ENCODE measurements at regions not wholly inside any gene's neighbourhood (a gene's known extent, or its start where the extent isn't known, plus 50 kb on each side); places are given as distances from the start of the nearest gene placed in this dataset.

DNA sequence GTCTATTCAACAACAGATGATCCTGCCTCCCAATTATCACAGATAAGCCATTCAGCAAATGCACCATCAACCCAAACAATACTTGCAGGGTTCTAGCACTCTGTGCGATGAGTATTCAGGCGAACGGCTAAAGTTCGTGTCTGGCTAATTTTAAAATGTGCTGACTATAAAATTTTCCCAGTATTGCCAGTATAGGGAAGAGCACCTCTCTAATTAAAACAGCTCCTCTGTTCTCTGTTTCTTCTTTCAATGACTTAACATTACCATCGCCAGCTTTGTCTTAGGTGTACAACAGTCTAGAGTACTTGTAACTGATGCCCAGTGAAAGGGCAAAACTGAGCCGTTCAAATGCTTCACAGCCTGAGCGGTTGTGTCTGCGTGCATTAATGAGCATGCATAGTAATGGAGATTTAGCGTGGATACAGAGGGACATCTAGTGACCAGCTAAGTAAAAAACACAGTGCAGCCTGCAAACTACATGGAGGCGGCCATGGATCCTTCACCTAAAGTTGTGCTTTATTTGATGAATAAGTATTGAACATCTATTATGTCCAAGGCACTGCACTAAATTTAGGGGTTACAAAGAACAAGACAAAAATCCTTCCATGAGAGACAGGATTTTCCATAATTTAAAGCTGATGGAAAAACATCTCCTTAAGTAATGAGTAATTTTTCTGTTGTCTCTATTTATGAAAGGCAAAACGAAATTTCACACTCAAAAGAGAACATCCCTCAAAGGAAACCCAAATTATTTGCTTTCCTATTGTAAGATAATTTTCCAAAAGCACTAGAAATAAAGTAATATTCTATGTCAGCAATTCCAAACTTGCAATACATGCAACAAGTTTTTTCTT lies 120.0 kb downstream of the SETD4 start:
- WGBS (ENCODE audit: insufficient coverage) = 11% methylated on average over 5 of the region's 11 CpGs
- peak; percentile 83 for DNase-seq
- Histone ChIP-seq H3K9me3 (replicated peaks; ENCODE audit: control insufficient read depth, low read depth, low read length) (no peaks in the 10 kb centered on the region), H3K36me3 (ENCODE audit: control insufficient read depth, insufficient read depth, low read length) (no peaks in the 10 kb centered on the region), H3K27me3 (ENCODE audit: control insufficient read depth, insufficient read depth, low read length) (peaks cover 2% of the 10 kb centered on the region), H3K4me1 (ENCODE audit: control insufficient read depth, insufficient read depth, low read length) (no peaks in the 10 kb centered on the region), H3K4me3 (ENCODE audit: low read length) (no peak overlapping the region), H3K27ac (ENCODE audit: low read length) (no peak overlapping the region)

DNA sequence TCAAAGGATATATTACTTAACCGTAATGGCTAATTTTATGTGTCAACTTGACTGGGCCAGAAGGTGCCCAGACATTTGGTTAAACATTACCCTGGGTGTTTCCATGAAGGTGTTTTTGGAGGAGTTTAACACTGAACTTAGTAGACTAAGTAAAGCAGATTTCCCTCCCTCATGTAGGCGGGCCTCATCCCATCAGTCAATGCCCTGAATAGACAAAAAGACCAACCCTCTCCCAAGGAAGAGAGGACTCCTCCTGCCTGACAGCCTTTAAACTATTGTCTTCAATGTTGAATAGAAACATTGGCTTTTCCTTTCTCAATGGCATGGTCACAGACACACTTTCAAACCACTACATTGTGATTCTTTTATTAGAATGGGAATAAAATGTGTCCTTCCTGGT lies 121.9 kb downstream of the SETD4 start:
- Histone ChIP-seq H3K4me1 (ENCODE audit: control insufficient read depth, insufficient read depth, low read length) (no peaks in the 10 kb centered on the region), H3K27me3 (ENCODE audit: control insufficient read depth, insufficient read depth, low read length) (peaks cover 2% of the 10 kb centered on the region), H3K9me3 (replicated peaks; ENCODE audit: control insufficient read depth, low read depth, low read length) (no peaks in the 10 kb centered on the region), H3K36me3 (ENCODE audit: control insufficient read depth, insufficient read depth, low read length) (no peaks in the 10 kb centered on the region), H3K4me3 (ENCODE audit: low read length) (no peak overlapping the region), H3K27ac (ENCODE audit: low read length) (no peak overlapping the region)
- no peak for DNase-seq
- no CpG with 5 or more reads among the region's 2 CpGs for WGBS (ENCODE audit: insufficient coverage)

DNA sequence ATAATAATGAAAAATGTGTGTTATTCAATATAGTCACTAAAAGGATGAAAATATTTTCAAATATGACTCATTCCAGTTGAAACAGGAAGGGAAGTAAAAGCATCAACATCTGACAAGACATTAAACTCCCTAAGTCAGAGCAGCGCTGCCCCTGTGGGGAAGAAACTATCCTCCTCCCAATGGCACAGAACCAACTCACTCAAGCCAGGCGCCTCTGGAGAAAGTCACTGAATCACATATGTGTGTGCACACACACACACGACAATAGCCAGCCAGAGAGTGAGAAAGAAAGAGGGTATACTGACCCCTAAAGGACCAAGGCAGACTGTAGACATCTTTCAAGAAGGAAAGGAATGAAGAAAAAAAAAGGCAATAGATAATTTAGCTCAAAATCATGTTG lies 126.9 kb downstream of the SETD4 start:
- peak overlapping the region; percentile 55 for H3K27ac ChIP-seq (ENCODE audit: low read length)

GRCh38 chr21:35932232-35932911 lies 128.0 kb downstream of the SETD4 start:
- 23% methylated on average over 5 of the region's 11 CpGs for WGBS (ENCODE audit: insufficient coverage)
- H3K9me3 ChIP-seq (replicated peaks; ENCODE audit: control insufficient read depth, low read depth, low read length) = no peaks in the 10 kb centered on the region
- H3K27ac ChIP-seq (ENCODE audit: low read length) = peak overlapping the region; percentile 59
- H3K27me3 ChIP-seq (ENCODE audit: control insufficient read depth, insufficient read depth, low read length) = no peaks in the 10 kb centered on the region
- peaks cover 2% of the 10 kb centered on the region for H3K4me1 ChIP-seq (ENCODE audit: control insufficient read depth, insufficient read depth, low read length)
- no peaks in the 10 kb centered on the region for H3K36me3 ChIP-seq (ENCODE audit: control insufficient read depth, insufficient read depth, low read length)
- peak; percentile 90 for DNase-seq
- H3K4me3 ChIP-seq (ENCODE audit: low read length) = no peak overlapping the region

More for the DNA sequence above, 126.9 kb downstream of the SETD4 start:
- Histone ChIP-seq H3K4me1 (ENCODE audit: control insufficient read depth, insufficient read depth, low read length) (peaks cover 2% of the 10 kb centered on the region), H3K9me3 (replicated peaks; ENCODE audit: control insufficient read depth, low read depth, low read length) (no peaks in the 10 kb centered on the region), H3K36me3 (ENCODE audit: control insufficient read depth, insufficient read depth, low read length) (no peaks in the 10 kb centered on the region), H3K27me3 (ENCODE audit: control insufficient read depth, insufficient read depth, low read length) (no peaks in the 10 kb centered on the region), H3K4me3 (ENCODE audit: low read length) (no peak overlapping the region)
- peak; percentile 79 for DNase-seq
- no CpG with 5 or more reads among the region's 3 CpGs for WGBS (ENCODE audit: insufficient coverage)

GRCh38 chr21:35929901-35930300 lies 130.4 kb downstream of the SETD4 start:
- no peak overlapping the region for H3K27ac ChIP-seq (ENCODE audit: low read length)
- H3K4me1 ChIP-seq (ENCODE audit: control insufficient read depth, insufficient read depth, low read length) = peaks cover 2% of the 10 kb centered on the region
- no peak overlapping the region for H3K4me3 ChIP-seq (ENCODE audit: low read length)
- no peaks in the 10 kb centered on the region for H3K36me3 ChIP-seq (ENCODE audit: control insufficient read depth, insufficient read depth, low read length)
- WGBS (ENCODE audit: insufficient coverage) = 94% methylated on average over 3 of the region's 6 CpGs
- no peaks in the 10 kb centered on the region for H3K9me3 ChIP-seq (replicated peaks; ENCODE audit: control insufficient read depth, low read depth, low read length)
- no peaks in the 10 kb centered on the region for H3K27me3 ChIP-seq (ENCODE audit: control insufficient read depth, insufficient read depth, low read length)
- DNase-seq = no peak

GRCh38 chr21:35927262-35927661 lies 133.1 kb downstream of the SETD4 start:
- 38% methylated on average over 6 of the region's 7 CpGs for whole genome bisulfite sequencing (ENCODE audit: insufficient coverage)
- Histone ChIP-seq H3K27ac (ENCODE audit: low read length) (no peak overlapping the region), H3K9me3 (replicated peaks; ENCODE audit: control insufficient read depth, low read depth, low read length) (no peaks in the 10 kb centered on the region), H3K36me3 (ENCODE audit: control insufficient read depth, insufficient read depth, low read length) (no peaks in the 10 kb centered on the region), H3K4me1 (ENCODE audit: control insufficient read depth, insufficient read depth, low read length) (no peaks in the 10 kb centered on the region), H3K27me3 (ENCODE audit: control insufficient read depth, insufficient read depth, low read length) (no peaks in the 10 kb centered on the region), H3K4me3 (ENCODE audit: low read length) (no peak overlapping the region)
- peak; percentile 51 for DNase-seq

DNA sequence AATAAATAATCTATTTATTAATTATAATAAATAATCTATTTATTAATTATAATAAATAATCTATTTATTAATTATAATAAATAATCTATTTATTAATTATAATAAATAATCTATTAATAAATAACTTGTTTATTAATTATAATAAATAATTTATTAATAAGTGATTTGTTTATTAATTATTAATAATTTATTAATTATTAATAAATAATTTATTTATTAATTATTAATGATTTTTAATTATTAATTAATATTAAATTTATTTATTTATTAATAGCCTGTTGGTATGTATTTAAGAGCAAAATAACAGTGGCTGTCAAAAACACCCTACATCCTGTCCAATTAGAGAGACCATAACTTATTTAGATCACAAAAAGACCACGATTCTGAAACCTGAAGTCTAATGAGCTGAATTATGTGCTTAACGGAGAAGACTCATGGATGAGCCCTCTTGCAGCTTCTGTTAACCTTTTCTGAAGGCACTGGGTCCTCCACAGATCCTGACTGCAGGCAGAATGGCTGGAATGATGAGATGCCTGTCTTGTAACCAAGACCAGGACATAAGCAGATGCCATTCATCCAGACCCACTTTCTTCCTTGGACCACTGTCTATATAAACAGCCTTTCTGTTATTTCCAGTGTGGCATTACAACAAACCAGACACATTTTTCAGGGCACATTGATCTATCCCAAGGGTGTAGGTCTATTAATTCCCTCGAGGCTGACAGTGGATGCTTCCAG lies 134.2 kb downstream of the SETD4 start:
- Histone ChIP-seq H3K9me3 (replicated peaks; ENCODE audit: control insufficient read depth, low read depth, low read length) (no peaks in the 10 kb centered on the region), H3K36me3 (ENCODE audit: control insufficient read depth, insufficient read depth, low read length) (no peaks in the 10 kb centered on the region), H3K27me3 (ENCODE audit: control insufficient read depth, insufficient read depth, low read length) (no peaks in the 10 kb centered on the region), H3K4me1 (ENCODE audit: control insufficient read depth, insufficient read depth, low read length) (no peaks in the 10 kb centered on the region), H3K4me3 (ENCODE audit: low read length) (no peak overlapping the region), H3K27ac (ENCODE audit: low read length) (no peak overlapping the region)
- DNase-seq = no peak
- 75% methylated on average over 1 of the region's 3 CpGs for WGBS (ENCODE audit: insufficient coverage)

DNA sequence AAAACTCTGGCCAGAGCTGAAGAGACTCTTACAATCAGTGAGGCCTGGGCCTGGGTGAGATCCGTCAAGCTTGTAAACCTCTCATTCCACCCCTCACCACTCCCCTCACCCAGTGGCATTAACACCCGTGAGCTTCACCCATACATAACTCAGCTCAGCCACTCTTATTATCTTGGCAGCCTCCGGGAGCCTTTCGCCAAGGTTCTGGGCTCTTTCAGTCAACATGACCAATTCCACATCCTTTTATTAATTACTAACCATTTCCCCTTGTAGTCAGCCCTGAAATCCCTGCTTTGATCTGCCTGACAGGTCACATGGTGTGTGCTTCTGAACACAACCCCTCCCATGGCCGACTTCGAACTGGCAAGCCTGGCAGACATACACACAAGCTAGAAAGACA lies 134.8 kb downstream of the SETD4 start:
- Histone ChIP-seq H3K4me1 (ENCODE audit: control insufficient read depth, insufficient read depth, low read length) (no peaks in the 10 kb centered on the region), H3K9me3 (replicated peaks; ENCODE audit: control insufficient read depth, low read depth, low read length) (no peaks in the 10 kb centered on the region), H3K4me3 (ENCODE audit: low read length) (no peak overlapping the region), H3K27me3 (ENCODE audit: control insufficient read depth, insufficient read depth, low read length) (no peaks in the 10 kb centered on the region), H3K27ac (ENCODE audit: low read length) (no peak overlapping the region), H3K36me3 (ENCODE audit: control insufficient read depth, insufficient read depth, low read length) (no peaks in the 10 kb centered on the region)
- DNase-seq = peak; percentile 24
- WGBS (ENCODE audit: insufficient coverage) = 59% methylated on average over 4 of the region's 6 CpGs

GRCh38 chr21:35924714-35925301 lies 135.5 kb downstream of the SETD4 start:
- Histone ChIP-seq H3K36me3 (ENCODE audit: control insufficient read depth, insufficient read depth, low read length) (no peaks in the 10 kb centered on the region), H3K9me3 (replicated peaks; ENCODE audit: control insufficient read depth, low read depth, low read length) (no peaks in the 10 kb centered on the region), H3K27ac (ENCODE audit: low read length) (no peak overlapping the region), H3K4me3 (ENCODE audit: low read length) (no peak overlapping the region), H3K27me3 (ENCODE audit: control insufficient read depth, insufficient read depth, low read length) (no peaks in the 10 kb centered on the region), H3K4me1 (ENCODE audit: control insufficient read depth, insufficient read depth, low read length) (no peaks in the 10 kb centered on the region)
- WGBS (ENCODE audit: insufficient coverage) = 86% methylated on average over 1 of the region's 6 CpGs
- no peak for DNase-seq

DNA sequence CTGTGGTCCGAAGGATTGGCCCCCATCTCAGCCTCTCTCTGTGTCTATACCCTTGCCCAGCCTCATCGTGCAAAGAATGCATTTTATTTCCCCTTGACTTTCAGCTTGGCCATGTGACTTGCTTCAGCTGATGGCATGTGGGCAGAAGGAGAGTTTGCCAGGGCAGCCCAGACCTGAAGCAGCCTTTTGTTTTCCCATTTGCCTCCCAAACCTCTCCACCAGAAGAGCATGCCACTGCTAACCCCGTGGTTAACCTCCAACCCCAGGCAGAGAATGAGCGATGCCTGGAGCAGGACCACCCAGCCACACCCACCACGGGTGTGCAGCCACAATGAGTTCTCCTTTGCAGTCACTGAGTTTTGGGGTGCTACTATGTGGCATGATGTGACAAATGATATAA lies 136.4 kb downstream of the SETD4 start:
- WGBS (ENCODE audit: insufficient coverage) = no CpG with 5 or more reads among the region's 5 CpGs
- H3K27ac ChIP-seq (ENCODE audit: low read length) = no peak overlapping the region
- H3K4me3 ChIP-seq (ENCODE audit: low read length) = no peak overlapping the region
- H3K9me3 ChIP-seq (replicated peaks; ENCODE audit: control insufficient read depth, low read depth, low read length) = no peaks in the 10 kb centered on the region
- DNase-seq = no peak
- H3K27me3 ChIP-seq (ENCODE audit: control insufficient read depth, insufficient read depth, low read length) = no peaks in the 10 kb centered on the region
- no peaks in the 10 kb centered on the region for H3K4me1 ChIP-seq (ENCODE audit: control insufficient read depth, insufficient read depth, low read length)
- no peaks in the 10 kb centered on the region for H3K36me3 ChIP-seq (ENCODE audit: control insufficient read depth, insufficient read depth, low read length)
